ENCODE measurements at regions not wholly inside any gene's neighbourhood (a gene's known extent, or its start where the extent isn't known, plus 50 kb on each side); places are given as distances from the start of the nearest gene placed in this dataset.

- no peak for TF ChIP-seq POLR2A (IDR thresholded peaks at IDR 0.05; ENCODE audit: low read length)
- TF ChIP-seq CEBPB (IDR thresholded peaks at IDR 0.05), result no peak
- TF ChIP-seq, protein P1, sequence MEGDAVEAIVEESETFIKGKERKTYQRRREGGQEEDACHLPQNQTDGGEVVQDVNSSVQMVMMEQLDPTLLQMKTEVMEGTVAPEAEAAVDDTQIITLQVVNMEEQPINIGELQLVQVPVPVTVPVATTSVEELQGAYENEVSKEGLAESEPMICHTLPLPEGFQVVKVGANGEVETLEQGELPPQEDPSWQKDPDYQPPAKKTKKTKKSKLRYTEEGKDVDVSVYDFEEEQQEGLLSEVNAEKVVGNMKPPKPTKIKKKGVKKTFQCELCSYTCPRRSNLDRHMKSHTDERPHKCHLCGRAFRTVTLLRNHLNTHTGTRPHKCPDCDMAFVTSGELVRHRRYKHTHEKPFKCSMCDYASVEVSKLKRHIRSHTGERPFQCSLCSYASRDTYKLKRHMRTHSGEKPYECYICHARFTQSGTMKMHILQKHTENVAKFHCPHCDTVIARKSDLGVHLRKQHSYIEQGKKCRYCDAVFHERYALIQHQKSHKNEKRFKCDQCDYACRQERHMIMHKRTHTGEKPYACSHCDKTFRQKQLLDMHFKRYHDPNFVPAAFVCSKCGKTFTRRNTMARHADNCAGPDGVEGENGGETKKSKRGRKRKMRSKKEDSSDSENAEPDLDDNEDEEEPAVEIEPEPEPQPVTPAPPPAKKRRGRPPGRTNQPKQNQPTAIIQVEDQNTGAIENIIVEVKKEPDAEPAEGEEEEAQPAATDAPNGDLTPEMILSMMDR (IDR thresholded peaks at IDR 0.05), result no peak
Measured at GRCh38 chr4:120353235-120353634, 286.6 kb upstream of the MAD2L1 start.

Measured in A549 (cell line).